Dermis microvascular lymphatic vessel endothelial cell (primary cell): ENCODE measurements at regions not wholly inside any gene's neighbourhood (a gene's known extent, or its start where the extent isn't known, plus 50 kb on each side); places are given as distances from the start of the nearest gene placed in this dataset.

Experiments used
- DNase-seq, 2 donors: peaks; one replicate each; pipeline versions ENCODE4 v3.0.0 to v3.0.0-alpha.2; 2010; ENCODE audit warnings: low read depth in 2 of 2

DNA sequence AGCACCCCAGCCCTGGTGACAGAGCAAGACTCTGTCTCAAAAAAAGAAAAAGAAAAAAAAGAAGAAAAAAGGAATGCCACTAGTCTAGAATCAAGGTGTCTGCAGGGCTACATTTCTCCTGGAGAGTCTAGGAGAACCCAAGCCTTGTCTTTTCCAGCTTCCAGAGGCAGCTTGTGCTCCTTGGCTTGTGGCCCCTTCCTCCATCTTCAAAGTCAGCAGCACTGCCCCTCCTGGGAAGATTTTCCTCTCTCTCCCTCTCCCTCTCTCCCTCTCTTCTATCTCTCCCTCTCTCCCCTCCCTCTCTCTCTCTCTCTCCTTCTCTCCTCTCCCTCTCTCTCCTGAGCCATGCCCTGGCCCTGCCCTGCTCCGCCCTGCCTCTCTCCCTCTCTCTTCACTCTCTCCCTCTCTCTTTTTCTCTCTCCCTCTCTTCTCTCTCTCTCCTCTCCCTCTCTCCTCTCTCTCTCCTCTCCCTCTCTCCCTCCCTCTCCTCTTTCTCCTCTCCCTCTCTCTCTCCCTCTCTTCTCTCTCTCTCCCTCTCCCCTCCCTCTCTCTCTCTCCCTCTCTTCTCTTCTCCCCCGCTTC is 97.7 kb upstream of the FGF3 start:
- no peak for DNase-seq

DNA sequence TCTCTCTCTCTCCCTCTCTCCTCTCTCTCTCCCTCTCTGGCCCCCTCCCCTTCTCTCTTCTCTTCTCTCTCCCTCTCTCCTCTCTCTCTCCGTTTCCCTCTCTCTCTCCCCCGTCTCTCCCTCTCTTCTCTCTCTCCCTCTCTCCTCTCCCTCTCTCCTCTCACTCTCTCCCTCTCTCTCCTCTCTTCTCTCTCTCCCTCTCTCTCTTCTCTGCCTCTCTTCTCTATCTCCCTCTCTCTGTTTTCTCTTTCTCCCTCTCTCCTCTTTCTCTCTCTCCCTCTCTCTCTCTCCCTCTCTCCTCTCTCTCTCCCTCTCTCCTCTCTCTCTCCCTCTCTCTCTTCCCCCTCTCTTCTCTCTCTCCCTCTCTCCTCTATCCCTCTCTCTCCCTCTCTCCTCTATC is 98.3 kb upstream of the FGF3 start:
- DNase-seq: no peak

DNA sequence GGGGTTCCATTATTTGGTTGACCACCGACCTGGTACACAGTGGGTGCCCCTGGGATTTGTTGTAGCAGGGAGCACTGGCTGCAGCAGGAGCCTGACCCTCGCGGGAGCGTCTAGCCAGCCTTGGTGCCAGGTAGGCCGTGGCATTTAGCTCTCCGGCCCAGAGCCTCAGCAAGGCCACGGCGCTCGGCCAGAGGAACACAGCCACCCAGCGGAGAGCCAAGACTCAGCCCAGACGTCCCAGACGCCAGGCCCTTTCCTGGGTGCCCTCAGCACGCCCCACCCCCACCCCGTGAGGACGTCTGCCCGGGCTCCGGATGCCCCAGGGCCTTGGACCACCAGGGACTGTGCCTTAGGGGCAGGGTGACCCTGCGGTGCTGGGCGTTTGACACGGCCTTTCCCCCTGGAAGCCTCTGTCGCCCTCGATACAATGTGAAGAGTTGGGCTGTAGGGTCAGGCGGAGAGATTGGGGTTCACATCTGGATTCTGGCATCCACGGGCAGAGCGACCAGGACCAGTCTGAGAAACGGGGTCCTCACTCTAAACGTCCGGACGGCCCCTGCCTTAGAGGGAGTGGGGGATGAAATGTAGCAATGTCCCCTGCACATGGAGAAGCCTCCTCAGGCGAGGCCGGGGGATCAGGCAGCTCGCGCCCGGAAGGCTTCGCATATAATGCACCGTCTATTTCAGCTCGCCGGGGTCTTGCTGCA is 99.2 kb upstream of the FGF3 start:
- no peak for DNase-seq

DNA sequence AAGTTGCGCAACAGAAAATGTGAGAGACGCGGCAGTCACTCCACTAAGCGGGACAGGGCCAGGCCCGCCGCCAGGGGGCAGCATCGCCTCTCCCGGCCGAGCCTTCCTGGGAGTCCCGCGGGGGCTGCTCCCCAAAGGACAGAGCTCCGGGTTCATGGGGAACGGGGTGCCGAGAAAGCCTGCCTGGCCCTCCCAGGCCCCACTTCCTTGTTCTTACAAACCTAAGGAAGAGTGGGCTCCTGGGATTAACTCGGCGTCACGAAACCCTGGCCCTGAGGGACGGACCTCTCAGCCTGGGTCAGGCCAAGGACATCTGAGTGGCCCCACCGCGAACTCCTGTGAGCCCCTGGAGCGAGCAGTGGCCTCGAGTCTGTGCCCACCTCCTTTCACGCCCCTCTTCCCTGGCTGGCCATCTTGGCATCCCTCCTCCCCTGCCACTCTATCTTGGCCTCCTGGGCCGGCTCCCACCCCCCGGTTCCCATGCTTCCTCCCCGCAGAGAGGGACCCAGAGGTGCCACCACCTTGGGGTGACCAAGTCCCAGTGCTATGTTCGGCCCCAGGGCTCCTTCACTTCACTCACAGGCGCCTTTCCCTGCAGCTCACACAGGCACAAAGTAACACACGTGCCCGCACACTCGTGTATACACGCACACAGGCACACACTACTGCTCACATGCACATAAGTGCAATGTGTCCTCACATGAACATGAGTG is 99.9 kb upstream of the FGF3 start:
- peak; percentile 35 to 55 for DNase-seq

DNA sequence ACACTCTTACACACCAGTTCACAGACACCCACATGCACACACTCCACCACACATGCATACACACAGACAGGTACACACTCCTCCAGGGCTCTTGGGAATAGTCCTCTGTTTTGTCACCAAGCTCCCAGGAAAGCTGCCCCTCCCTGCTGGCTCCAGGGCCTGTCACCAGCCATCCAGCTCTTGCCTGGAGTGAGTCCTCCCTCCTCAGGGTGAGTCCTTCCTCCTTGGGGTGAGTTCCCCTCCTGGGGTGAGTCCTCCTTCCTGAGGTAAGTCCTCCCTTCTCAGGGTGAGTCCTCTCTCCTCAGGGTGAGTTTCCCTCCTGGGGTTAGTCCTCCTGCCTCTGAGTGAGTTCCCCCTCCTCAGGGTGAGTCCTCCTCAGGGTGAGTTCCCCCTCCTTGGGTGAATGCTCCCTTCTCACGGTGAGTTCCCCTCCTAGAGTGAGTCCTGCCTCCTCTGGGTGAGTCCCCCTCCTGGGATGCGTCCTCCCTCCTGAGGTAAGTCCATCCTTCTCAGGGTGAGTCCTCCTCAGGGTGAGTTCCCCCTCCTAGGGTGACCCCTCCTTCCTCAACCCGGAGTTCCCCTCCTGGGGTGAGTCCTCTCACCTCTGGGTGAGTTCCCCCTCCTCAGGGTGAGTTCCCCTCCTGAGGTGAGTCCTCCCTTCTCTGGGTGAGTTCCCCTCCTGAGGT is 100.6 kb upstream of the FGF3 start:
- DNase-seq: no peak

DNA sequence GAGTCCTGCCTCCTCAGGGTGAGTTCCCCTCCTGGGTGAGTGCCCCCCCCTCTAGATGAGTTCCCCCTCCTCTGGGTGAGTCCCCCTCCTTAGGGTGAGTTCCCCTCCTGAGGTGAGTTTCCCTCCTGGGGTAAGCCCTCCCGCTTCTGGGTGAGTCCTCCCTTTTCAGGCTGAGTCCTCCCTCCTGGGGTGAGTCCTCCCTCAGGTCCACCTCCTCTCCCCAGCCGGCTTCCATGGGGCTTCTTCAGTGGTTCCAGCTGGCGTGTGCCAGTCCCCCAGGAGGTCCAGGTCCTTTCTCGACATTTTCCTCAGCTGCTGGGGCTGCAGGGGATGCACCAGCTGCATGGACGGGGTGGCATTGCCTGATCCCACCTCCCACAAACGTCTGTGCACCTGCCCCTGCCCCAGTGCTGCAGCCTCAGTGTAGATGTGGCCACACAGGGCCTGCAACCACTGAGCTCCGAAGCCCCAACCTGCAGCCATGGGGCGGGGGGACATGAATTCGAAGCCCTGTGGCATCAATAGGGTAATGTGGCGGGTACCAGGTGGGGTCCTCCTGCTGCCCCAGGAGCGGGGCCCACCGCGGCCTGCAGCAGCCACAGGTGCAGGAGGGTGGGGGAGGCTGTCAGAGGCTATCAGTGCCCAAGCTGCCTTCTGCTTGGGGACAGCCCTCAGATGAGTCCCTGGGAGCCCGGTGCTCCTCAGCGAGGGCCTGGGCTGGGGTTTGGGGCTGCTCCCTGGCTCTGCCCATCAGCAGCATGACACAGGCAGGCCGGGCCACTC is 101.3 kb upstream of the FGF3 start:
- no peak for DNase-seq

DNA sequence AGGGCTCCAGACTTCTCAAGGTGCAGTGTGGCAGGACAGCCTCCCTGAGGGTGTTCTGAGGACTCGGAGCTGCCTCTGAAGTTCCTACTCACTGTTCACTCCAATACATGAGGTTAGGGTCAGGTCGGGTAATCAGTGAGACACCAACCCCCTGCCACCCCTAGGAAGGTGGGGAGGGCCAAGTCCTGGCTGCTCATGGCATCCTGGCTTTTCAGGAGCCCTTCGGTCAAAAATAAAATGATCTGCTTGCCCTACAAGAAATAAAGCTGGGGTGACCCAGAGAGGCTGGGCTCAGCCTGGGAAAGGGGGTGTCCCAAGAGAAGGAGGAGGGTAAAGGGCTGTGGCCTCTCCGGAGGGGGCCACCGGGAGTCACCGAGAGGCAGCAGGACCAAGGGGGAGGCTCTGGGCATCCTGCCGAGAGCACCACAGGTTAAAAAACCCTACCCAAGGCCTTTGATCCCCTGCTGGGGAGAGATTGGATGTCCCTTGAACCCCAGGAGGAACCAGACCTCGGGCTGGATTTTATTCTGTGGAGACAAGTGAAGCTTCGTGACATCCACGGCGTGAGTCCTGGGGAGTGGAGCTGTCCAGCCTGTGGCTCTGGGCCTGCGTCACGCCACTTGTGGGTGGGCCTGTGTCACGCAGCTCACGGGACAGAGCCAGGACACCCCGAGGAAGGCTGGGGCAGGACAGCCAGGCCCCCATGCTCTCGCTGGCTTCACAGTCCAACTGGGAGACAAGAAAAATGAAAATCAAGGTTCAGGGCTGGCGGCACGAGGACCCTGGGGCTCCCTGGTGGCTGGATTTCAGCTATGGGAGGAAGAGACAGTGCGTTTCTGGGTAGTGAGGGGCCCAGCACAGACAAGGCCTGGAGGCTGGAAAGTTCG is 102.2 kb upstream of the FGF3 start:
- no peak for DNase-seq

DNA sequence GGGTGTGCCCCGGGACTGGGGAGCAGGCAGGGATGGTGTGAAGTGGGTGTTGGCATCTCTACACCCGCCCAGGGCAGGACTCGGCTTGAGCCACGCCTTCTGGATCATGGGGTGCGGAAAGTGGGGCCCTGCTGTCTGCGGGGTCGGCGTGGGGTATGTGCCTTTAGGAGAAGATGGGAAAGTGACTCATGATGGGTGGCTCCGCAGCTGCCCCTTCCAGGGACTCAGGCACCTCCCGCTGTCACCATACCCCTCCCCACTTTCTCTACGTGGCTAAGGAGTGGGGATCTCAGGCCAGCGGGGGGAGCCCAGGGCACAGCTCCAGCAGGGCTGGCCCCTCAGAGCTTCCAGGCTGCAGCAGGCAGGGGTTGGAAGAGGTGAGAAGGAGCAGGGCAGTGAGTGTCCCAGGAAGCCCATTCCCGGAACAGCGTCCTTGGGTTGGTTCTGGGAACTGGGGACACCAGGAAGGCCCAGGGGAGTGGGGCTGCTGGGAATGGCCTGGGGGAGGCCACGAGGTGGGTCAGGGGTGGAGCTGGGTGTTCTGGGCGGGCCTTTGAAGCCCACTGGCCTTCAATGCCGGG is 102.9 kb upstream of the FGF3 start:
- DNase-seq: no peak

DNA sequence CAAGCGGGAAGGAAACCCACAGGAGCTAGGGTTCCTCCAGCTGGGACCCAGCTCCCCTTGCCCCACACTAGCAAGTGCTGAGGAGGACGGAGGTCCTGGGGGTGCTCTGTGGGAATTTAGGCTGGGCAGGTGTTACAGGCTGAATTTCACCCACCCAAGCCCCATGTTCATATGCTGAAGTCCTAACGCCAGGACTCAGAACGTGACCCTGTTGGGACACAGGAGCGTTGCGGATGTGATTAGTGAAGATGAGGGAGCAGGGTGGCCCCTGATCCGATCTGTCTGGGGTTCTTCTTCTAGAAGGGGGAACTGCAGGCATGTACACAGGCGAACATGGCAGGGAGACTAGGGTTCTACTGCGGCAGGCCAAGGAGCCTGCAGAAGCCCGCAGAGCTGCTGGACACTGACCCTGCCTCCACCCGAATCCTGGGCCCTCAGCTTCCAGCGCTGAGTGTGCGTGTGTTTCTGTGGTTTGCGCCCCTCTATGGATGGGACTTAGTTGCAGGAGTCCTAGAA is 103.4 kb upstream of the FGF3 start:
- DNase-seq: no peak

DNA sequence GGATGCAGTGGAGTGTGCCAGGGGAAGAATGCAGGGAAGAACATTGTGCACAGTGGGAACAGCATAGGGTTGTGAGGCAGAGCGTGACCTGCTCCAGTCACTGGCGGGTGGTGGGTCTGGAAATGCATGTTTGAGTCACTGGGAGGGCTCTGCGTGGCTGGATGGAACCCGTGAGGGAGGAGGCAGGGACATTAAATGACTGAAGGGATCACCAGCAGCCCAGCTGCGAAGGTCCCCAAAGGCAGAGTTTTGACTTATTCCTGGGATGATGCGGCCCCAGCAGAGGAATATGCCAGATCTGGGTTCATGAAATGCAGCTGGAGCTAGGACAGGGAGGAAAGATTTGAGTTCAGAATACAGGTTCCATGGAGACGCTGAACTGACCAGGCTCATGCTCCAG is 104.0 kb upstream of the FGF3 start:
- DNase-seq: no peak

DNA sequence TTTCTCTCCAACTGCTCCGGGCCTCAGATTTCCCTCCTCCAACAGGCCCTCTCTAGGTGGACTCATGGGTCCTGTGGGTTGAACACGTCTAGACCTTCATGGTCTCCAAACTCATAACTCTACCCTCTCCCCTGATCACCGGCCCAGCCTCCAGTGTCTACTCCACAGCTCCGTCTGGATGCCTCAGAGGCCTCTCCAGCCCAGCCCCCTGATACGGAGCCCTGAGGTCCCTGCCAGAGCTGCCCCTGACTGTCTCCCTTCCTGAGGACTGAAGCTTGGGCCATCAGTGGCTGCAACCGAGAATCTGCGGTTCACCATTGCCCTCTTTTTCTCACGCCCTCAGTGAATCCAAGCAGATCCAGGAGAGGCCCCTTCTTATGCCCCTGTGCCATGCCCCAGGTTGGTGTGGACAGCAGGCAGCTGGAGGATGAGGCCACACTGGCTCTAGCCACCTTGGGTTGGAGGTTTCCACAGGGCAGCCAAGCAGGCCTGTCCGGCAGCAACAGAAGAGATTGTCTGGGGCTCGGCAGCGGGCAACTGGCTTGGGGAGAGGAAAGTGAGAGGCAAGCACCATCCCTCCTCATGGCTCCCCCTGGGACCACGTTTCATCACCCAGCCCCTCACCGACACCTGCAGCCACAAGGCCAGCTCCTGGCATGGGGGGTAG is 104.6 kb upstream of the FGF3 start:
- DNase-seq: no peak

DNA sequence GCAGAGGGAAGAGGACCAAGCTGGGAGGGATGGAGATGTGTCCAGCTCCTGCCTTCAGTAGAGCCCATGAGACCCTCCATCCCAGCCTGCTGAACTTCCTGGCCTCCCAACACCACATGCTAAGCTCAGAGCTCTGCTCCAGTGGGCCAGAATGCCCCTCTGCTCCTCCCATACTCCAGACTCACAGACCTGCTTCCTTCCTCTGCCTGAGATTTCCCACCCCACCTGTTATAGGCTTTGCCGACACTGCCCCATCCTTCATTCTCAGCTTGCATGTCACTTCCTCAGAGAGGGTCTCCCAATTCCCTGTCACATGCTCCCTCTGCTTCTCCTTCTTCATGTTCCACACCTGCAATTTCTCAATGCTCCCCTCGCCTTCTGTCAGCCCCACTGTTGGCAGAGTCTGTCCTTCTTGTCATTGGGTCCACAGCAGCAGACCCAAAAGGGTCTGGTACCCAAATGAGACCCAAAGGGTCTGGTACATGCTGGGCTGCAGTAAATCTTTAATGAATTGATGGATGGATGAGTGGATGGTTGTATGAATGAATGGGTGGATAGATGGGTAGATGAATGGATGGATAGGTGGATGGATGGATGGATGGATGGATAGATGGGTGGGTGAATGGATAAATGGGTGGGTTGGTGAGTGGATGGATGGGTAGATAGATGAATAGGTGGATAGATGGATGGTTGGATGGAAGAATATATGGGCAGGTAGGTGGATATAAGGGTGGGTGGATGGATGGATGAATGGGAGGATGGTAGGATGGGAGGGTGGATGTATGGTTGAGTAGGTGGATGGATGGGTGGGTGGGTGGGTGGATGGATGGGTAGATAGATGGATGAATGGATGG is 105.3 kb upstream of the FGF3 start:
- DNase-seq: no peak

DNA sequence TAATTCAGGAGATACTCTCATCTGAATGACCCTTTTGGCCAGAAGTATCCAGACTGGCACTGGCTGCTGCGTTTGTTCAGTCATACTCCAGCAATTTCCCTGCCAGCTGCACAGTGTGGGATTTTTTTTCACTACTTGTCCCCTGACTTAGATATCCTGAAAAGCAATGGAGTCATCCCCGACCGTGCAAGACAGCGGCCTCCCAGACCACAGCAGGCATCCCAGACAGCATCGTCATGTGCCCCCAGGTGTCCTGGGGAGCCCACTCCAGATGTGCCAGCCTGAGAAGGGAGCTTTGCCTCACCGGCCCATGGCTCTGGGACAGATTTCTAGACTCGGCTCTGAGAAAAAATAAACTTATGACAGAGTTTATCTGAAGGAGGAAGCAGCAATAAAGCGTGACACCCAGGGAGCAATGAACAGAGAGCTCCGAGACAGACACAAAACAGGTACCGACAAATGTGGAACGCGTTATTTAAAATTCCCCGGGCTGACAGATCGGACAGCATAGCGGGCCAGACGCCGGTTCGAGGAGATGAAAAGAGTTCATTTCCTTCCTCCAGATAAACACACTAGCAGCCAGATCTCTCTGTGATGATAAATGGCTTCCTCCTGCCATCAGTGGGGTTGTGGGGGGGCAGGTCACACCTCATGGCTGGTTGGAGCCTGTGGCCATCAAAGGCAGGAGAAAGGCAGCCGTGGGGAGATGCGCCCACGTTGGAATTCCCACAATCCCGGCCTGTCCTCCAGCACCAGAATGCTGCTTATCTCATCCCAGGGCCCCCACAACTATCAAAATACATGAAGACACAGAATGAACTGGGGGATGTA is 106.4 kb upstream of the FGF3 start:
- DNase-seq: peak; percentile 45 to 68

DNA sequence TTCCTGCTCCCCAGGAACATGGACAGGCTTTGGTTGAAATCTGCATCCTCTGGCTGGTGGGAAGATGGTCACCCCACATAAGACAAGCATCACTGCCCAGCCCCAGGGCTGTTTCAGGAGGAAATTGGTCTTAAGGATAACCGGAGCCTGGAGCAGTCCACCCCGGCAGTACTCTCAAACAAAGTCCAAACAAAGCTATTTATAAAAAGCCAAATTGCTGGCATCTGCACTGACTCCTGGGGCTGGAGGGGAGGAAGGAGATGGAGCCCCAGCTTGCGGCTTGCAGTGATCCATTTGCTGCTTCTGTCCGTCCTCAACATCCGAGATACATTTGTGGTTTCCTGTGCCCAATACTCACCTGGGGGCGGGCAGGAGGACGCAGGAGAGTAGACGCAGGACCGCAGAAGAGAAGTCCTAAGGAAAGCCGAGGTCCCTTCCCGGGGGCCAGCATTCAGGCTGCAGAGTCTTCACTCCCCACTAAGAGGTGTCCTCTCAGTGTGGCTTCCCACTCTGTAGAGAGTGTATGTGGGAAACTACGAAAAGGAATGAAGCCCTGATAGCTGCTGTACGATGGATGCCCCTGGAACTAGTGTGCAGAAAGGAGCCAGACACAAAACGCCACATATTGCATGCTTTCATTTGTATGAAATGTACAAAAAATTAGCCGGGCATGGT is 107.3 kb upstream of the FGF3 start:
- DNase-seq: no peak

DNA sequence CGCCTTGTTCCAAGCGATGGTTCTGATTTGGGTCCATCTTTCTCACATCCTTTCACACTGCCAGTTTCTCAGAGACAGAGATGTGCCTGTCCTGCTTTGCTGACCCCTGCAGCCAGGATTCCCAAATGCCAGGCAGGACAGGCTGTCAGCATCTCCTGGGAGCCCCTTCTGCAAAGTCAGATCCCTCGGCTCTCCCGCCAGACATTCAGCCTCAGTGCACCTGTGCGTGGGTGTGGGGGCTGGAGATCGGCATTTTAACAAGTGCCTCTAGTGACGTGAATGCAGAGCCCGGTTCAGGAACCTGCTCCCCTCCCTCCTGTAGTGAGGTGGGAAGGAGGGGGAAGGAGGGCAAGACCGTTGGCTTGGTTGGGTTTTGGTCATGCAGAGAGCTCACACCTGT is 108.9 kb upstream of the FGF3 start:
- DNase-seq: no peak

DNA sequence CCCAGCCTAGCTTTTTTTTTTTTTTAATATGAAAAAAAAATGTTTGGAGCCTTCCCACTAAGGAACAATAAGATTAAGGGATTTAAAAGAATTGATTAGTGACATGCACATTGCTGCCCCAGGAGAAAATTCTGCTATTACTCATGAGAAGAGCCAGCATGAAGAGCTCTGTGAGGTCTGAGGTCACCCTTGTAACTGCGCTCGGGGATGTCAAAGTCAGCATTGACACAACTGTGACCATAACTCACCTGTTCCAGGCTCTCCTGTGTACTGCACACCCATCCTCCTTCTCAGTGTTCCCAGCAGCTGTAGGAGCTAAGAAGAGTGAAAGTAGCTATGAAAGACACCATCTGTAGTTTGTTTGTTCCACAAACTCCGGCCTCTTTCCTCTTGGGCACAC is 109.8 kb upstream of the FGF3 start:
- no peak for DNase-seq
